Transverse colon (tissue), 4 donors: ENCODE measurements at regions not wholly inside any gene's neighbourhood (a gene's known extent, or its start where the extent isn't known, plus 50 kb on each side); places are given as distances from the start of the nearest gene placed in this dataset.

Experiments
- EP300 ChIP-seq: sonication (generic); formaldehyde crosslinking; IDR thresholded peaks from one replicate; pipeline ENCODE4 v1.6.1; 2017; ENCODE audit warnings: antibody characterized with exemption, low read depth
- POLR2A ChIP-seq: fragments of 450-650 bp; IDR thresholded peaks from one replicate; pipeline ENCODE4 v1.6.1; 2016; ENCODE audit warnings: antibody characterized with exemption, mild to moderate bottlenecking, moderate library complexity
- POLR2AphosphoS5 ChIP-seq, 3 donors: sonication (generic); formaldehyde crosslinking; IDR thresholded peaks; one replicate each; pipeline ENCODE4 v1.6.1; 2016; ENCODE audit warnings: antibody characterized with exemption in 3 of 3
- TF ChIP-seq, protein P1 (sequence below), 5 experiments: fragments of 200-600 bp in 3 of 5; fragments of 450-650 bp in 2 of 5; sonication (generic) in 3 of 5; IDR thresholded peaks; 1 replicate in 2 of 5; 2 replicates in 3 of 5; pipeline ENCODE4 v1.5.1; 2016 to 2017; ENCODE audit warnings: antibody characterized with exemption in 5 of 5, inconsistent platforms in 3 of 5, mild to moderate bottlenecking in 2 of 5, moderate library complexity in 1 of 5

DNA sequence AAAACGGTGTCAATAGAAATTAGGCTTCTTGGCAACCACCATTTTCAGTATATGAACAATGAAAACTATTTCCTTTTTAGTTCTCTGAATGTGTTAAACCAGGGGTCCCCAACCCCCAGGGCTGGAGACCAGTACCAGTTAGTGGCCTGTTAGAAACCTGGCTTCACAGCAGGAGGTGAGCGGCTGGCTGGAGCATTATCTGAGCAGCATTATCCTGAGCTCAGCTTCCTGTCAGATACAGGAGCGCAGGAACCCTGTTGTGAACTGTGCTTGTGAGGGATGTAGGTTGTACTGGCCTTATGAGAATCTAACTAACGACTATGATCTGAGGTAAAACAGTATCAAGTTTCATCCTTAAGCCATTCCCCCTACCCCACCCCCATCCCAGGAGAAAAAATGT is 328.7 kb downstream of the ZBBX start:
- TF ChIP-seq, protein P1, sequence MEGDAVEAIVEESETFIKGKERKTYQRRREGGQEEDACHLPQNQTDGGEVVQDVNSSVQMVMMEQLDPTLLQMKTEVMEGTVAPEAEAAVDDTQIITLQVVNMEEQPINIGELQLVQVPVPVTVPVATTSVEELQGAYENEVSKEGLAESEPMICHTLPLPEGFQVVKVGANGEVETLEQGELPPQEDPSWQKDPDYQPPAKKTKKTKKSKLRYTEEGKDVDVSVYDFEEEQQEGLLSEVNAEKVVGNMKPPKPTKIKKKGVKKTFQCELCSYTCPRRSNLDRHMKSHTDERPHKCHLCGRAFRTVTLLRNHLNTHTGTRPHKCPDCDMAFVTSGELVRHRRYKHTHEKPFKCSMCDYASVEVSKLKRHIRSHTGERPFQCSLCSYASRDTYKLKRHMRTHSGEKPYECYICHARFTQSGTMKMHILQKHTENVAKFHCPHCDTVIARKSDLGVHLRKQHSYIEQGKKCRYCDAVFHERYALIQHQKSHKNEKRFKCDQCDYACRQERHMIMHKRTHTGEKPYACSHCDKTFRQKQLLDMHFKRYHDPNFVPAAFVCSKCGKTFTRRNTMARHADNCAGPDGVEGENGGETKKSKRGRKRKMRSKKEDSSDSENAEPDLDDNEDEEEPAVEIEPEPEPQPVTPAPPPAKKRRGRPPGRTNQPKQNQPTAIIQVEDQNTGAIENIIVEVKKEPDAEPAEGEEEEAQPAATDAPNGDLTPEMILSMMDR (IDR thresholded peaks at IDR 0.05) = no peak
- TF ChIP-seq POLR2A (no peak), EP300 (no peak), POLR2AphosphoS5 (IDR thresholded peaks at IDR 0.05) (no peak)
